ENCODE measurements at regions not wholly inside any gene's neighbourhood (a gene's known extent, or its start where the extent isn't known, plus 50 kb on each side); places are given as distances from the start of the nearest gene placed in this dataset.

- TF ChIP-seq, protein P1, sequence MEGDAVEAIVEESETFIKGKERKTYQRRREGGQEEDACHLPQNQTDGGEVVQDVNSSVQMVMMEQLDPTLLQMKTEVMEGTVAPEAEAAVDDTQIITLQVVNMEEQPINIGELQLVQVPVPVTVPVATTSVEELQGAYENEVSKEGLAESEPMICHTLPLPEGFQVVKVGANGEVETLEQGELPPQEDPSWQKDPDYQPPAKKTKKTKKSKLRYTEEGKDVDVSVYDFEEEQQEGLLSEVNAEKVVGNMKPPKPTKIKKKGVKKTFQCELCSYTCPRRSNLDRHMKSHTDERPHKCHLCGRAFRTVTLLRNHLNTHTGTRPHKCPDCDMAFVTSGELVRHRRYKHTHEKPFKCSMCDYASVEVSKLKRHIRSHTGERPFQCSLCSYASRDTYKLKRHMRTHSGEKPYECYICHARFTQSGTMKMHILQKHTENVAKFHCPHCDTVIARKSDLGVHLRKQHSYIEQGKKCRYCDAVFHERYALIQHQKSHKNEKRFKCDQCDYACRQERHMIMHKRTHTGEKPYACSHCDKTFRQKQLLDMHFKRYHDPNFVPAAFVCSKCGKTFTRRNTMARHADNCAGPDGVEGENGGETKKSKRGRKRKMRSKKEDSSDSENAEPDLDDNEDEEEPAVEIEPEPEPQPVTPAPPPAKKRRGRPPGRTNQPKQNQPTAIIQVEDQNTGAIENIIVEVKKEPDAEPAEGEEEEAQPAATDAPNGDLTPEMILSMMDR (IDR thresholded peaks at IDR 0.05), result no peak
- TF ChIP-seq POLR2A (IDR thresholded peaks at IDR 0.05), result no peak
Measured at GRCh38 chr10:36640626-36641025, 484.8 kb upstream of the ANKRD30A start.
